HEK293 (cell line): ENCODE measurements at regions not wholly inside any gene's neighbourhood (a gene's known extent, or its start where the extent isn't known, plus 50 kb on each side); places are given as distances from the start of the nearest gene placed in this dataset.

Experiments used
- CTCF ChIA-PET: fragments of 350-600 bp; formaldehyde crosslinking; extraction: SDS; loops from one replicate; lab custom pipeline; 2021; ENCODE audit warnings: antibody characterized with exemption; lab: Yijun Ruan, JAX
- POLR2A ChIA-PET: fragments of 300-600 bp; formaldehyde crosslinking; extraction: SDS; loops from one replicate; lab custom pipeline; 2020; ENCODE audit warnings: antibody characterized with exemption, inconsistent platforms; lab: Yijun Ruan, JAX
- H3K27ac ChIP-seq: fragments of 200-500 bp; sonication (Bioruptor generic); 2 replicates; pipeline ENCODE4 v1.5.1; 2014; ENCODE audit warnings: low read depth, low read length, control low read depth, inconsistent platforms; ENCODE audit errors: extremely low read depth
- H3K36me3 ChIP-seq, 2 experiments: fragments of 200-500 bp in 1 of 2; sonication (Bioruptor generic) in 1 of 2; 1 replicate in 1 of 2; 2 replicates in 1 of 2; pipeline ENCODE4 v1.5.1; 2014 to 2017; ENCODE audit warnings: inconsistent platforms in 2 of 2, low read length in 2 of 2; ENCODE audit not compliant: control insufficient read depth in 2 of 2, insufficient read depth in 1 of 2
- H3K4me1 ChIP-seq: fragments of 200-500 bp; sonication (Bioruptor generic); 2 replicates; pipeline ENCODE4 v1.5.1; 2014; ENCODE audit warnings: mild to moderate bottlenecking, low read length, inconsistent platforms; ENCODE audit not compliant: control insufficient read depth, insufficient read depth
- H3K4me3 ChIP-seq: 2 replicates; pipeline ENCODE4 v1.5.1; 2011; ENCODE audit warnings: low read depth, mild to moderate bottlenecking, control low read depth, low read length, moderate library complexity
- H3K9me3 ChIP-seq: fragments of 200-500 bp; sonication (Bioruptor generic); 2 replicates; pipeline ENCODE4 v1.5.1; 2014; ENCODE audit warnings: low read depth, low read length, inconsistent platforms; ENCODE audit not compliant: control insufficient read depth, insufficient read depth
- KLF7 ChIP-seq: fragments of 450-650 bp; formaldehyde crosslinking; IDR thresholded peaks from 2 replicates; pipeline ENCODE4 v1.5.1; 2016; ENCODE audit warnings: missing biosample characterization, missing genetic modification characterization, borderline replicate concordance
- OSR2 ChIP-seq: fragments of 450-650 bp; formaldehyde crosslinking; IDR thresholded peaks from 2 replicates; pipeline ENCODE4 v1.5.1; 2016; ENCODE audit warnings: missing biosample characterization, missing genetic modification characterization
- OVOL3 ChIP-seq: fragments of 450-650 bp; formaldehyde crosslinking; IDR thresholded peaks from 2 replicates; pipeline ENCODE4 v1.5.1; 2016; ENCODE audit warnings: missing biosample characterization, missing genetic modification characterization
- SP2 ChIP-seq: fragments of 450-650 bp; formaldehyde crosslinking; IDR thresholded peaks from 2 replicates; pipeline ENCODE4 v1.5.1; 2016; ENCODE audit warnings: missing biosample characterization, missing genetic modification characterization
- ZBTB7A ChIP-seq: fragments of 450-650 bp; formaldehyde crosslinking; IDR thresholded peaks from 2 replicates; pipeline ENCODE4 v1.5.1; 2016; ENCODE audit warnings: low read depth, missing biosample characterization, missing genetic modification characterization
- ZFHX2 ChIP-seq: fragments of 450-650 bp; formaldehyde crosslinking; conservative IDR thresholded peaks from 2 replicates; pipeline ENCODE4 v1.5.1; 2016; ENCODE audit warnings: missing biosample characterization, missing genetic modification characterization
- ZNF391 ChIP-seq: fragments of 450-650 bp; formaldehyde crosslinking; IDR thresholded peaks from 2 replicates; pipeline ENCODE4 v1.5.1; 2016; ENCODE audit warnings: low read depth, missing biosample characterization, missing genetic modification characterization, borderline replicate concordance
- ZNF426 ChIP-seq: fragments of 450-650 bp; formaldehyde crosslinking; IDR thresholded peaks from 2 replicates; pipeline ENCODE4 v1.5.1; 2017; ENCODE audit warnings: missing biosample characterization, missing genetic modification characterization, mild to moderate bottlenecking, inconsistent platforms, moderate library complexity
- ZSCAN16 ChIP-seq: fragments of 450-650 bp; formaldehyde crosslinking; IDR thresholded peaks from 2 replicates; pipeline ENCODE4 v1.5.1; 2016; ENCODE audit warnings: missing biosample characterization, missing genetic modification characterization
- TF ChIP-seq, protein P1 (sequence below): fragments of 450-650 bp; formaldehyde crosslinking; IDR thresholded peaks from 2 replicates; pipeline ENCODE4 v1.5.1; 2016; ENCODE audit warnings: missing biosample characterization, missing genetic modification characterization
- TF ChIP-seq, protein P2 (sequence below): sonication (generic); formaldehyde crosslinking; IDR thresholded peaks from 2 replicates; pipeline ENCODE4 v1.8.1; 2022; ENCODE audit warnings: mild to moderate bottlenecking, moderate library complexity, missing genetic modification reagents
- TF ChIP-seq, protein P3 (sequence below): fragments of 450-650 bp; formaldehyde crosslinking; IDR thresholded peaks from 2 replicates; pipeline ENCODE4 v1.5.1; 2017; ENCODE audit warnings: missing biosample characterization, missing genetic modification characterization
- TF ChIP-seq, protein P4 (sequence below): fragments of 450-650 bp; formaldehyde crosslinking; IDR thresholded peaks from 2 replicates; pipeline ENCODE4 v1.5.1; 2017; ENCODE audit warnings: missing biosample characterization, missing genetic modification characterization
- TF ChIP-seq, protein P5 (sequence below): fragments of 450-650 bp; formaldehyde crosslinking; IDR thresholded peaks from 2 replicates; pipeline ENCODE4 v1.5.1; 2016; ENCODE audit warnings: missing biosample characterization, missing genetic modification characterization
- TF ChIP-seq, protein P6 (sequence below): fragments of 450-650 bp; formaldehyde crosslinking; IDR thresholded peaks from 2 replicates; pipeline ENCODE4 v1.5.1; 2016; ENCODE audit warnings: missing biosample characterization, missing genetic modification characterization

DNA sequence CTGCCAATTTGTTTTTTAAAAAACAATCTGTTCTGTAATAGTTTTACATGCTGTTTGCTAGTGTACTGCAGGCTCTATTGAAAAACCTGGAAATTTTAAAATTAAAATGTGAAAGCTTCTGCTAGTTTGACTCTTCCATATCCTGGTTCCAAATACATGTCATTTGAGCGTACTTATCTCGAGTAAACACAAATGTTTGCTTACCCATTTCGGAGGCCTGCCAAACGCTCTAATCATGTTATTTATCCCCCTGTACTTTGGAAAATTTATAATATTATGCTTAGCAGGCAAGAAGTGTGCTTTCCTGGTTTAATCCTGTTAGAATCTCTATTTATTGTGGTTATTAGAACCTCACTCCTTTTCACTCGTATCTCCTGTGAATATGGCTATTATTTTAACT is 476.8 kb upstream of the CYLC2 start (continued):
- TF ChIP-seq, protein P1, sequence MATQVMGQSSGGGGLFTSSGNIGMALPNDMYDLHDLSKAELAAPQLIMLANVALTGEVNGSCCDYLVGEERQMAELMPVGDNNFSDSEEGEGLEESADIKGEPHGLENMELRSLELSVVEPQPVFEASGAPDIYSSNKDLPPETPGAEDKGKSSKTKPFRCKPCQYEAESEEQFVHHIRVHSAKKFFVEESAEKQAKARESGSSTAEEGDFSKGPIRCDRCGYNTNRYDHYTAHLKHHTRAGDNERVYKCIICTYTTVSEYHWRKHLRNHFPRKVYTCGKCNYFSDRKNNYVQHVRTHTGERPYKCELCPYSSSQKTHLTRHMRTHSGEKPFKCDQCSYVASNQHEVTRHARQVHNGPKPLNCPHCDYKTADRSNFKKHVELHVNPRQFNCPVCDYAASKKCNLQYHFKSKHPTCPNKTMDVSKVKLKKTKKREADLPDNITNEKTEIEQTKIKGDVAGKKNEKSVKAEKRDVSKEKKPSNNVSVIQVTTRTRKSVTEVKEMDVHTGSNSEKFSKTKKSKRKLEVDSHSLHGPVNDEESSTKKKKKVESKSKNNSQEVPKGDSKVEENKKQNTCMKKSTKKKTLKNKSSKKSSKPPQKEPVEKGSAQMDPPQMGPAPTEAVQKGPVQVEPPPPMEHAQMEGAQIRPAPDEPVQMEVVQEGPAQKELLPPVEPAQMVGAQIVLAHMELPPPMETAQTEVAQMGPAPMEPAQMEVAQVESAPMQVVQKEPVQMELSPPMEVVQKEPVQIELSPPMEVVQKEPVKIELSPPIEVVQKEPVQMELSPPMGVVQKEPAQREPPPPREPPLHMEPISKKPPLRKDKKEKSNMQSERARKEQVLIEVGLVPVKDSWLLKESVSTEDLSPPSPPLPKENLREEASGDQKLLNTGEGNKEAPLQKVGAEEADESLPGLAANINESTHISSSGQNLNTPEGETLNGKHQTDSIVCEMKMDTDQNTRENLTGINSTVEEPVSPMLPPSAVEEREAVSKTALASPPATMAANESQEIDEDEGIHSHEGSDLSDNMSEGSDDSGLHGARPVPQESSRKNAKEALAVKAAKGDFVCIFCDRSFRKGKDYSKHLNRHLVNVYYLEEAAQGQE (tag by site-specific recombination): no peak
- TF ChIP-seq SP2 (tag by site-specific recombination): no peak

DNA sequence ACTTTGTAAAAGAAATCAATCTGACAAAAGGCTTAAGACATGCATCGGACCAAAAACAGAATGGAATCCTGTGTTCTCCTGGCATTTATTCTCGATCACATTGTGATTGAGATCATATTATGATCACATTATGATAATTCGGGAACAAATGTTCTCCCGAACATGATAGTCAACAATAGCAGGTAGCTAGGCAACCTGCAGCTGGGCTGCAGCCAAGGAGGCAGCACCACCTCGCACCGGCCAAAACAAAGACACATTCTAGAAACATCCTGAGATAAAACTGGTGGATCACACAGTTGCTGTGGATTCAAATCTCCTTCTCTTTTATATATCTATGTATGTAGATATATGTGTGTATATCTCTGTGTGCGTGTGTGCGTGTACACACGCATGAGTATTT is 480.6 kb upstream of the CYLC2 start:
- CTCF ChIA-PET: interaction anchor here (0.6 kb wide), 1 partner anchor 157 kb away, joined by 3 read pairs; no protein-coding TSS in a partner anchor
- H3K36me3 ChIP-seq: no peaks in the 10 kb centered on the region

DNA sequence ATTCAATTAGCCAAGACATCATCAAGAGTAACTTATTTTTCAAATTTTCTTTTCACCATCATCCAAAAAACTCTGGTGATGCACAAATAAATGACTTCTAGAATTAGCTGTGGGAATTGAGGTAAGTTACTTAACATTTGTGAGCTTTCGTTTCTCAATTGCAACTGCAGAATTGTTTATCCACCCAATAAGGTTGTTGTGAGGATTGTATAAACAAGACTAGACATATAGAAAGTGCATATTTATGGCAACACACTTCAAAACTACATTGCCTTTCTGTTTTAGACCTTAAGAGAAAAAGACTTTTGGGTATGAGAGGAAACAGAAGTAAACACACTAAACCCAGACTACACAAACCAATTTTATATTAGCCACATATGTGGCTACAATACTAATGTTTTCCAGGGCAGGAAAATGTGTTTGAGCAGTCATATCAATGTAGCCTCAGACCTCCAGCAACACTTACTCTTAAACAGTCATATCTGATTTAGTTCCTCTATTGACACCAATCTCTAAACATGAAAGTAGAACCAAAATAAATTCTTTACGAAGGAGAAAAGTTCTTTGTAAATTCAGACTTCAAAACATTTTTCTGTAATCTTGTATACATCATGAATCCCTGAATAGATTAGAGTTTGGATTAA is 488.0 kb upstream of the CYLC2 start:
- no peak overlapping the region for H3K27ac ChIP-seq
- ChIA-PET CTCF (interaction anchor here (0.7 kb wide), 1 partner anchor 859 kb away, joined by 3 read pairs; no protein-coding TSS in a partner anchor), POLR2A (no interaction called here)
- no peaks in the 10 kb centered on the region for H3K4me1 ChIP-seq
- no peaks in the 10 kb centered on the region for H3K36me3 ChIP-seq
- no peak overlapping the region for H3K4me3 ChIP-seq
- no peaks in the 10 kb centered on the region for H3K9me3 ChIP-seq
- TF ChIP-seq ZSCAN16 (tag by site-specific recombination) (no peak), OVOL3 (tag by site-specific recombination) (no peak), OSR2 (tag by site-specific recombination) (no peak), ZFHX2 (tag by site-specific recombination) (no peak), ZNF391 (tag by site-specific recombination) (no peak)
- TF ChIP-seq, protein P1 (tag by site-specific recombination): no peak
- TF ChIP-seq, protein P2, sequence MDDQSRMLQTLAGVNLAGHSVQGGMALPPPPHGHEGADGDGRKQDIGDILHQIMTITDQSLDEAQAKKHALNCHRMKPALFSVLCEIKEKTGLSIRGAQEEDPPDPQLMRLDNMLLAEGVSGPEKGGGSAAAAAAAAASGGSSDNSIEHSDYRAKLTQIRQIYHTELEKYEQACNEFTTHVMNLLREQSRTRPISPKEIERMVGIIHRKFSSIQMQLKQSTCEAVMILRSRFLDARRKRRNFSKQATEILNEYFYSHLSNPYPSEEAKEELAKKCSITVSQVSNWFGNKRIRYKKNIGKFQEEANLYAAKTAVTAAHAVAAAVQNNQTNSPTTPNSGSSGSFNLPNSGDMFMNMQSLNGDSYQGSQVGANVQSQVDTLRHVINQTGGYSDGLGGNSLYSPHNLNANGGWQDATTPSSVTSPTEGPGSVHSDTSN: no peak

More for the DNA sequence above, 480.6 kb upstream of the CYLC2 start:
- Histone ChIP-seq H3K4me3 (no peak overlapping the region), H3K4me1 (no peaks in the 10 kb centered on the region), H3K27ac (no peak overlapping the region), H3K9me3 (no peaks in the 10 kb centered on the region)
- POLR2A ChIA-PET: no interaction called here
- TF ChIP-seq KLF7 (tag by site-specific recombination): no peak
- no peak for TF ChIP-seq ZNF391 (tag by site-specific recombination)
- TF ChIP-seq ZFHX2 (tag by site-specific recombination): no peak
- TF ChIP-seq, protein P3, sequence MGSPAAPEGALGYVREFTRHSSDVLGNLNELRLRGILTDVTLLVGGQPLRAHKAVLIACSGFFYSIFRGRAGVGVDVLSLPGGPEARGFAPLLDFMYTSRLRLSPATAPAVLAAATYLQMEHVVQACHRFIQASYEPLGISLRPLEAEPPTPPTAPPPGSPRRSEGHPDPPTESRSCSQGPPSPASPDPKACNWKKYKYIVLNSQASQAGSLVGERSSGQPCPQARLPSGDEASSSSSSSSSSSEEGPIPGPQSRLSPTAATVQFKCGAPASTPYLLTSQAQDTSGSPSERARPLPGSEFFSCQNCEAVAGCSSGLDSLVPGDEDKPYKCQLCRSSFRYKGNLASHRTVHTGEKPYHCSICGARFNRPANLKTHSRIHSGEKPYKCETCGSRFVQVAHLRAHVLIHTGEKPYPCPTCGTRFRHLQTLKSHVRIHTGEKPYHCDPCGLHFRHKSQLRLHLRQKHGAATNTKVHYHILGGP (tag by site-specific recombination): no peak
- TF ChIP-seq, protein P4, sequence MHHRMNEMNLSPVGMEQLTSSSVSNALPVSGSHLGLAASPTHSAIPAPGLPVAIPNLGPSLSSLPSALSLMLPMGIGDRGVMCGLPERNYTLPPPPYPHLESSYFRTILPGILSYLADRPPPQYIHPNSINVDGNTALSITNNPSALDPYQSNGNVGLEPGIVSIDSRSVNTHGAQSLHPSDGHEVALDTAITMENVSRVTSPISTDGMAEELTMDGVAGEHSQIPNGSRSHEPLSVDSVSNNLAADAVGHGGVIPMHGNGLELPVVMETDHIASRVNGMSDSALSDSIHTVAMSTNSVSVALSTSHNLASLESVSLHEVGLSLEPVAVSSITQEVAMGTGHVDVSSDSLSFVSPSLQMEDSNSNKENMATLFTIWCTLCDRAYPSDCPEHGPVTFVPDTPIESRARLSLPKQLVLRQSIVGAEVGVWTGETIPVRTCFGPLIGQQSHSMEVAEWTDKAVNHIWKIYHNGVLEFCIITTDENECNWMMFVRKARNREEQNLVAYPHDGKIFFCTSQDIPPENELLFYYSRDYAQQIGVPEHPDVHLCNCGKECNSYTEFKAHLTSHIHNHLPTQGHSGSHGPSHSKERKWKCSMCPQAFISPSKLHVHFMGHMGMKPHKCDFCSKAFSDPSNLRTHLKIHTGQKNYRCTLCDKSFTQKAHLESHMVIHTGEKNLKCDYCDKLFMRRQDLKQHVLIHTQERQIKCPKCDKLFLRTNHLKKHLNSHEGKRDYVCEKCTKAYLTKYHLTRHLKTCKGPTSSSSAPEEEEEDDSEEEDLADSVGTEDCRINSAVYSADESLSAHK (tag by site-specific recombination): no peak
- no peak for TF ChIP-seq ZBTB7A (tag by site-specific recombination)
- TF ChIP-seq, protein P5, sequence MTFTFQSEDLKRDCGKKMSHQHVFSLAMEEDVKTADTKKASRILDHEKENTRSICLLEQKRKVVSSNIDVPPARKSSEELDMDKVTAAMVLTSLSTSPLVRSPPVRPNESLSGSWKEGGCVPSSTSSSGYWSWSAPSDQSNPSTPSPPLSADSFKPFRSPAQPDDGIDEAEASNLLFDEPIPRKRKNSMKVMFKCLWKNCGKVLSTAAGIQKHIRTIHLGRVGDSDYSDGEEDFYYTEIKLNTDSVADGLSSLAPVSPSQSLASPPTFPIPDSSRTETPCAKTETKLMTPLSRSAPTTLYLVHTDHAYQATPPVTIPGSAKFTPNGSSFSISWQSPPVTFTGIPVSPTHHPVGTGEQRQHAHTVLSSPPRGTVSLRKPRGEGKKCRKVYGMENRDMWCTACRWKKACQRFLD (tag by site-specific recombination): no peak
- TF ChIP-seq, protein P6, sequence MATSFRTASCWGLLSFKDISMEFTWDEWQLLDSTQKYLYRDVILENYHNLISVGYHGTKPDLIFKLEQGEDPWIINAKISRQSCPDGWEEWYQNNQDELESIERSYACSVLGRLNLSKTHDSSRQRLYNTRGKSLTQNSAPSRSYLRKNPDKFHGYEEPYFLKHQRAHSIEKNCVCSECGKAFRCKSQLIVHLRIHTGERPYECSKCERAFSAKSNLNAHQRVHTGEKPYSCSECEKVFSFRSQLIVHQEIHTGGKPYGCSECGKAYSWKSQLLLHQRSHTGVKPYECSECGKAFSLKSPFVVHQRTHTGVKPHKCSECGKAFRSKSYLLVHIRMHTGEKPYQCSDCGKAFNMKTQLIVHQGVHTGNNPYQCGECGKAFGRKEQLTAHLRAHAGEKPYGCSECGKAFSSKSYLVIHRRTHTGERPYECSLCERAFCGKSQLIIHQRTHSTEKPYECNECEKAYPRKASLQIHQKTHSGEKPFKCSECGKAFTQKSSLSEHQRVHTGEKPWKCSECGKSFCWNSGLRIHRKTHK: no peak
- no peak for TF ChIP-seq ZNF426 (tag by site-specific recombination)
